ENCODE measurements at regions not wholly inside any gene's neighbourhood (a gene's known extent, or its start where the extent isn't known, plus 50 kb on each side); places are given as distances from the start of the nearest gene placed in this dataset.

DNA sequence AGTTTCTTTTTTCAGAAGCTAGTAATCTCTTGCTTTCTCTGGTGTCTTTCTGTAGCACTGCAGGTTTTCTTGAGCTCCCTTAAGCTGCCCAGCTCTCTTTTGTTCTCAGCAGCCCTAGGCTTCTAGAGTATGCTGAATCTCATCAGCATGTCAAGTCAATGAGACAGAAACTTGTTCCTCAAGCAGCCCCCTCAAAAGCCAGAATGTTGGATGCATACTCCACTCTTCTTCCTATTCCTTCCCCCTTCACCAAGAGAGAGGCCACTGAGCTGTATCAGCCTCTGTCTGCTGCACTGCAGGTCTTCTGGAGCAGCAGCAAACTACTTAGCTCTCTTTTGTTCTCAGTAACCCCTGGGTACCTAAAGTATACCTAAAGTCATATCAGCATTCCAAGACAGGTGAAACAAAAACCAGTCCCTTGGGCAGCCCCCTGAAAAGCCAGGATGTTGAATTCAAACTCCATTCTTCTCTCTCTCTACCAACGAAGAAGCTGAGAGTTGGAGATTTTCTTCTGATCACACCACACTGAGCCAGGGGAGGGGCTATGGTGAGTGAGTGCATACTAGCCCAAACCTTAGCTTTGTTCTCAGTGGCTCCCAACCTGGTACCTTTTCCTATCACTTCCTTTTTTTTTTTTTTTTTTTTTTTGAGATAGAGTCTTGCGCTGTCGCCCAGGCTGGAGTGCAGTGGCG lies 73.3 kb upstream of the WAC start:
- peak overlapping the region; percentile 57 for H3K4me3 ChIP-seq (ENCODE audit: low read length)
- peaks cover 21% of the 10 kb centered on the region for H3K4me1 Mint-ChIP-seq
- peak overlapping the region; percentile 81 for H3K27ac Mint-ChIP-seq
- H3K36me3 ChIP-seq (ENCODE audit: control insufficient read depth, insufficient read depth, low read length) = no peaks in the 10 kb centered on the region
- peaks cover 5% of the 10 kb centered on the region for H3K9me3 Mint-ChIP-seq
- H3K9me3 ChIP-seq (ENCODE audit: control insufficient read depth, low read length) = no peaks in the 10 kb centered on the region
- peak; percentile 72 for DNase-seq
- H3K27me3 ChIP-seq (ENCODE audit: control insufficient read depth, insufficient read depth, low read length, poor library complexity, severe bottlenecking) = no peaks in the 10 kb centered on the region
- no peaks in the 10 kb centered on the region for H3K27me3 Mint-ChIP-seq (ENCODE audit: insufficient read depth)
- H3K9ac ChIP-seq (ENCODE audit: extremely low read depth, low read length, poor library complexity, severe bottlenecking) = no peak overlapping the region
- WGBS, 2 experiments (ENCODE audit: insufficient coverage in 1 of 2, insufficient read length in 1 of 2) = 60 to 74% methylated on average over 1 to 4 of the region's 4 CpGs
- no peaks in the 10 kb centered on the region for H3K36me3 Mint-ChIP-seq (ENCODE audit: low read depth)
- TF ChIP-seq, protein P1, sequence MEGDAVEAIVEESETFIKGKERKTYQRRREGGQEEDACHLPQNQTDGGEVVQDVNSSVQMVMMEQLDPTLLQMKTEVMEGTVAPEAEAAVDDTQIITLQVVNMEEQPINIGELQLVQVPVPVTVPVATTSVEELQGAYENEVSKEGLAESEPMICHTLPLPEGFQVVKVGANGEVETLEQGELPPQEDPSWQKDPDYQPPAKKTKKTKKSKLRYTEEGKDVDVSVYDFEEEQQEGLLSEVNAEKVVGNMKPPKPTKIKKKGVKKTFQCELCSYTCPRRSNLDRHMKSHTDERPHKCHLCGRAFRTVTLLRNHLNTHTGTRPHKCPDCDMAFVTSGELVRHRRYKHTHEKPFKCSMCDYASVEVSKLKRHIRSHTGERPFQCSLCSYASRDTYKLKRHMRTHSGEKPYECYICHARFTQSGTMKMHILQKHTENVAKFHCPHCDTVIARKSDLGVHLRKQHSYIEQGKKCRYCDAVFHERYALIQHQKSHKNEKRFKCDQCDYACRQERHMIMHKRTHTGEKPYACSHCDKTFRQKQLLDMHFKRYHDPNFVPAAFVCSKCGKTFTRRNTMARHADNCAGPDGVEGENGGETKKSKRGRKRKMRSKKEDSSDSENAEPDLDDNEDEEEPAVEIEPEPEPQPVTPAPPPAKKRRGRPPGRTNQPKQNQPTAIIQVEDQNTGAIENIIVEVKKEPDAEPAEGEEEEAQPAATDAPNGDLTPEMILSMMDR (conservative IDR thresholded peaks at IDR 0.05) = no peak
- H3K27ac ChIP-seq (ENCODE audit: low read depth, low read length) = peak overlapping the region; percentile 45
- H3K4me3 Mint-ChIP-seq = peak overlapping the region; percentile 7
- no peaks in the 10 kb centered on the region for H3K4me1 ChIP-seq (ENCODE audit: control insufficient read depth, insufficient read depth, low read length)

DNA sequence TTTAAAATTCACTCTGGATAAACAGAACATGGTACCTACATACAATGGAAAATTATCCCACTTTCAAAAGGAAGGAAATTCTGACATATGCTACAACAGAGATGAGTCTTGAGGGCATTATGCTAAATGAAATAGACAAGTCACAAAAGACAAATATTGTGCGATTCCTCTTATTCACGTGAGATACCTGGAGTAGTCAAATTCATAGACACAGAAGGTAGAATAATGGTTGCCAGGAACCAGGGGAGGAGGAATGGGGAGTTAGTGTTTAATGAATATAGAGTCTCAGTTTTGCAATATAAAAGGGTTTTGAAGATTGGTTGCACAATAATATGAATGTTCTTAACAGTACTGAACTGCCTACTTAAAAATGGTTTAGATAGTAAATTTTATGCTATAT lies 69.8 kb upstream of the WAC start:
- WGBS, 2 experiments (ENCODE audit: insufficient coverage in 1 of 2, insufficient read length in 1 of 2) = 95 to 96% methylated on average over 2 of the region's 2 CpGs
- TF ChIP-seq, protein P1 (conservative IDR thresholded peaks at IDR 0.05) = no peak
- no peaks in the 10 kb centered on the region for H3K9me3 Mint-ChIP-seq
- no peaks in the 10 kb centered on the region for H3K27me3 Mint-ChIP-seq (ENCODE audit: insufficient read depth)
- DNase-seq = no peak
- H3K27me3 ChIP-seq (ENCODE audit: control insufficient read depth, insufficient read depth, low read length, poor library complexity, severe bottlenecking) = no peaks in the 10 kb centered on the region
- no peak overlapping the region for H3K4me3 Mint-ChIP-seq
- H3K4me1 Mint-ChIP-seq = peaks cover 12% of the 10 kb centered on the region
- no peaks in the 10 kb centered on the region for H3K9me3 ChIP-seq (ENCODE audit: control insufficient read depth, low read length)
- H3K36me3 ChIP-seq (ENCODE audit: control insufficient read depth, insufficient read depth, low read length) = no peaks in the 10 kb centered on the region
- no peak overlapping the region for H3K27ac Mint-ChIP-seq
- H3K4me1 ChIP-seq (ENCODE audit: control insufficient read depth, insufficient read depth, low read length) = no peaks in the 10 kb centered on the region
- no peak overlapping the region for H3K4me3 ChIP-seq (ENCODE audit: low read length)
- H3K36me3 Mint-ChIP-seq (ENCODE audit: low read depth) = no peaks in the 10 kb centered on the region
- H3K9ac ChIP-seq (ENCODE audit: extremely low read depth, low read length, poor library complexity, severe bottlenecking) = no peak overlapping the region
- no peak overlapping the region for H3K27ac ChIP-seq (ENCODE audit: low read depth, low read length)

DNA sequence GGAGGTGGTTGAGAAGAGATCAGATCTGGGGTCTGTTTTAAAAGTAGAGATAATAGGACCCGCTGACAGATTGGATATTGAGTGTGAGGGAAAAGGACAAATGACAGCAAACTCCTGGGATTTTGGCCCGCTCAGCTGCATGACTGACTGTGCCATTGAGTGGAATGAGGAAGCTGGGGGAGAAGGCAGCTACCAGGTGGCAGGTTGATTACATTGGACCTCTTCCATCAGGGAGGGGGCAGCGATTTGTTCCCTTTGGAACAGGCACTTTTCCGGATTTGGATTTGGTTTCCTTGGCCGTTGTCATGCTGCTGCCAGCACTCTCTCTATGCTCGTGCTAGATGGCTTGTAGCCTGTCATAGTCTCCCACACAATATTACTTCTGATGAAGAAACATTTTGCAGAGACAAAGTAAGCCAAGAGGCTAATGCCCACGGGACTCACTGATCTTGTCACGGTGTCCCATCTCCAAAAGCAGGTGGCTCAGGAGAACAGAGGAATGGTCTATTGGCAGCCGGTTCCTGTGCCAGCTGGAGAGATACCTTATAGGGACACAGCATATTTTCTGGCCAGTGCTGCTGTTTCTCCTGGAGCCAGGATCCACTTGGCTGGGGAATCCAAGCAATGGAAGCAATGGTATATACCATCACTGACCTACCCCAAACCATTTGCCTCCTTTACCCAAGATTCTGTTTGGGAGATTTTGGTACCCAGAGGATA lies 69.1 kb upstream of the WAC start:
- H3K9me3 Mint-ChIP-seq = no peaks in the 10 kb centered on the region
- H3K27ac Mint-ChIP-seq = no peak overlapping the region
- TF ChIP-seq, protein P1 (conservative IDR thresholded peaks at IDR 0.05) = no peak
- H3K4me3 Mint-ChIP-seq = no peak overlapping the region
- Histone ChIP-seq H3K9ac (ENCODE audit: extremely low read depth, low read length, poor library complexity, severe bottlenecking) (no peak overlapping the region), H3K4me1 (ENCODE audit: control insufficient read depth, insufficient read depth, low read length) (no peaks in the 10 kb centered on the region), H3K4me3 (ENCODE audit: low read length) (no peak overlapping the region), H3K27me3 (ENCODE audit: control insufficient read depth, insufficient read depth, low read length, poor library complexity, severe bottlenecking) (no peaks in the 10 kb centered on the region), H3K9me3 (ENCODE audit: control insufficient read depth, low read length) (no peaks in the 10 kb centered on the region), H3K27ac (ENCODE audit: low read depth, low read length) (no peak overlapping the region), H3K36me3 (ENCODE audit: control insufficient read depth, insufficient read depth, low read length) (no peaks in the 10 kb centered on the region)
- H3K36me3 Mint-ChIP-seq (ENCODE audit: low read depth) = no peaks in the 10 kb centered on the region
- peaks cover 12% of the 10 kb centered on the region for H3K4me1 Mint-ChIP-seq
- WGBS, 2 experiments (ENCODE audit: insufficient coverage in 1 of 2, insufficient read length in 1 of 2) = 84 to 91% methylated on average over 9 of the region's 9 CpGs
- no peaks in the 10 kb centered on the region for H3K27me3 Mint-ChIP-seq (ENCODE audit: insufficient read depth)
- no peak for DNase-seq

Measured in endodermal cell (in vitro differentiated cells).